GM21526 (cell line): ENCODE measurements at regions not wholly inside any gene's neighbourhood (a gene's known extent, or its start where the extent isn't known, plus 50 kb on each side); places are given as distances from the start of the nearest gene placed in this dataset.
"Not testable (repeated sequence)": the region's sequence is repeated elsewhere in the genome, so short reads cannot be mapped to it uniquely, and the experiment has no call there.

Experiments used
- ATAC-seq: cut with Tn5 transposase; IDR thresholded peaks from one replicate; pipeline ENCODE4 v1.9.1; 2021; ENCODE audit warnings: moderate library complexity; ENCODE audit not compliant: unreplicated experiment, low FRiP score

DNA sequence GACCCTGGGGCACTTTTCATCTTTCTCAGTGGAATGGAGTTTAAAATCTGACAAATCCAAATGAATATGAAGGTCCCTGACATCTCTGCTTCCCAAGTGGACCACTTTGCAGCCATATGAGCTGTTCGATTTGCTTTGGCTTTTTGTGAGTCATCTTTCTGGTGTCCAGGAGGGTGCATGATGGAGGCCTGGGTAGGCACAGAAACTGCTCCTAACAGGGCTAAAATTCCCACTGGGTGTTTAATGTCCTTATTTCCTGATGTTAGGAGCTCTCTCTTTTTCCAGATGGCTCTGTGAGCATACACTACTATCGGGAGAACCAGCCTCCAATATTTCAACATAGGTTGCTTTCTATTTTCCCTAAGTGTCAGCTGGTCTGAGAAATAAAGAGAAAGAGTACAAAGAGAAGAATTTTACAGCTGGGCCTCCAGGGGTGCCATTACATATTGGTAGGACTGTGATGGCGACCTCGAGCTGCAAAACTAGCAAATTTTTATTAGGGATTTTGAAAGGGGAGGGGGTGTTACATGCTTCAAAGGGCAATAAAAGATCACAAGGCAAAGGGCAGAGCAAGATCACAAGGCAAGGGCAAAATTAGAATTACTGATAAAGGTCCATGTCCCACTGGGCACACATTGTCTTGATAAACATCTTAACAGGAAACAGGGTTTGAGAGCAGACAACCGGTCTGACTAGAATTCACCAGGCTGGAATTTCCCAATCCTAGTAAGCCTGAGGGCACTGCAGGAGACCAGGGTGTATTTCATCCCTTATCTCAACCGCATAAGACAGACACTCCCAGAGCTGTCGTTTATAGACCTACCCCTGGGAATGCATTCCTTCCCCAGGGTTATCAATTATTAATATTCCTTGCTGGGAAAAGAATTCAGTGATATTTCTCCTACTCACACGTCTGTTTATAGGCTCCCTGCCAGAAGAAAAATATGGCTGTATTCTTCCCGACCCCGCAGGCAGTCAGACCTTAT is 236.7 kb upstream of the SGCD start:
- ATAC-seq, result not testable (repeated sequence)

DNA sequence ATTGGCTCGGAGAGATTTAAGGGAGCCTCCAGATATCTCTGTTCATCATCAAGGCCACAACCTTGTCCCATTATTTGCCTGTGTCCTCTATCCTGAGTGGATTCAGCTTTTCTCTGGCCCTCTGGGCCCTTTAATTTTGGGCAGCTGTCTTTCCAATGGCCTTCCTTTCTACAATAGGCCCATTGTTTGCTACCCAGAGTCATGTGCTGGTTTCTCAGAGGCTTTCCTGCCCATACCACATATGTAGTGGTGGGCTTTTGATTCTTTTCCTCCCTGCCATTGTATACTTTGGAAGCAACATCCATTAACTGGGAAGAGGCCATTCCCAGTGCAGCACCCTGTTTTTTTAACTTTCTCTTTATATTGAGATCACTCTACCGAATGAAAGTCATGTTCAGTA is 233.9 kb upstream of the SGCD start:
- no peak for ATAC-seq

DNA sequence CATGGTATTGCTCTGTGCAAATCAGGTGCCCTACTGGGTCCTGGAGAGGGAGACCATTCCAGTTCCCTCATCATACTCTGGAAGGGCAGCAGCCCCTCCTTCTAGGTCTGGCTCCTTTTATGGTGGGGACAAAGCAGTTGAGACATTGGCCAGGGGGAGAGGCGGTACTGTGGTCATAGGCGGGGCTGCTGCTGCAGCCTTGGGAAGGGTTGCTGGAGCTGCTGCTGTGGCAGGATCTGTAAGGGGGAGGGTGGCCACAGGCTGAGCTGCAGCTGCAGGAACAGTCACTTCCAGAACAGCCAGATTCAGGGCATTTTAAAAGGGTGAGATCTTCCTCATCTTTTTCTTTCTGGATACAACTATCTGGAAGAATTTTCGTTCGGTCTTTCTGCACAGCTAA is 233.0 kb upstream of the SGCD start:
- ATAC-seq, result no peak

DNA sequence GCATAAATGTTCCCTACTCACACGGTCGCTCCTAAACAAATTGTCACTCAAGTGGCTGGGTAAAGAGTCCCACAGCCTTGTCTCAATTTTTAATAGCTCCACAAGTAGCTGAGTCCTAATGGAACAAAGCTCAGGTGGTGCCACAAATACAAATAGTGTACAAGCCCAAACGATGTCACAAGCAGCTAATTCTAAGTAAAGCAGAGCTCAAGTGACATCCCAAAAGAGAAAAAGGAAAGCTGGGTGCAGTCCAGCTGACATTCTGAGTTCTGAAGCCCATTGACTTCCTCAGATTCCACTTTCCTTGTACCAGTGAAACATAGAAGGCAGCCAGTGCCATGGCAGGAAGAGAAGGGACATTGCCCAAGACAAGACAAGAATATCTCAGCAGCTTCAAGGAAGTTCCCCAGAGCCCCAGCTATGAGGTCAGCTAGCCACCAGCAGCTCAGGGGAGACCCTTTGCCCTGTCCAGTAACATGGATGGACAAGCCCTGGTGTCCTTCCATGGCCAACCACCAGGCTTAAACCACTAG is 231.2 kb upstream of the SGCD start:
- no peak for ATAC-seq

DNA sequence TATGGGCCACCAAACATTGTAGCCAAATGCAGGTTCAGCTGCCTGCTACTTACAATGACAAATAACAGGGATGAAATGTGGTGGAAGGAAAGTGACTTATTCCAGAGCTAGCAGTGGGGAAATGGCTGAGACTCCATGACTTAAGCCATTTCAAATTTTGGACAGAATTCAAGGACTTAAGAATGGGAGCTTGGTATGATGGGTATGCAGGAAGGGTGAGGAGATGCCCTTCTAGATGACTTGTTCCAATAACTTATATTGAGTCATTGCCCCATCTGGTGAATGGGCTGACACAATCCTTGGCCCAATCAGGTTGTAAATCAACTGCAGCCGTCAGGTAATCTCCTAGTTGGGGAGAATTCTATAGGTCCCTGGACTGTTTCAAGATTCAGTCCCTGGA is 230.7 kb upstream of the SGCD start:
- ATAC-seq, result no peak

DNA sequence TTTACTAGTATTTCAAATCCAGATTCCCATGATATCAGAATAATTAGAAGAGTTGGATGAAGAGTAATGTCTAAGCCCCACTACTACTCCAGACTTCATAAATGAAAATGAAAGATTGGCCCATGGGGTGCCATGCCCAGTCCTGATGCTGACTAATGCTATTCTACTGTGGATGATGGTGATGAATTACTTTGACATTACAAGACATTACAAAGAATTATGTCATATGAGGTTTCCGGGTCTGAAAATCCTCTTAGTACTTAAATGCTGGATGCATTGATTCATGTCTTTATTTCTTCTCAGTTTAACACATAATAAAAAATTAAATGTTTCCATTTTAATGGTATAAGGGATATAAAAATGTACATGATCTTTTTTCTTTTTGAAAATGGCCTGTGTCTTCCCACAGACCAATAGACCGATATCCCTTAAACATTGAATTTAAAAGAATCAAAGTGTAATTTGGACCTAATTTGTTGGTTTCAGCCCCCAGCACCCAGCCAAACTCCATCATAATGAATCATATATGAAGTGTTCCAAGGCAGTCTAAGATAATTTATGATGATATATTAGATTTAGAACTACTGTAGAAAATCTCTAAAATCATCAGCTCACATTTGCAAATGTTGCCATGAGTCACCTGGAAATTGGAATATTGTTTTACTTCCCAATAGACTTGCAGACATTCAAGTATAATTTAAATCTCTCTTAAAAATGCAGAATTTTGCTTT is 223.6 kb upstream of the SGCD start:
- ATAC-seq, result no peak

DNA sequence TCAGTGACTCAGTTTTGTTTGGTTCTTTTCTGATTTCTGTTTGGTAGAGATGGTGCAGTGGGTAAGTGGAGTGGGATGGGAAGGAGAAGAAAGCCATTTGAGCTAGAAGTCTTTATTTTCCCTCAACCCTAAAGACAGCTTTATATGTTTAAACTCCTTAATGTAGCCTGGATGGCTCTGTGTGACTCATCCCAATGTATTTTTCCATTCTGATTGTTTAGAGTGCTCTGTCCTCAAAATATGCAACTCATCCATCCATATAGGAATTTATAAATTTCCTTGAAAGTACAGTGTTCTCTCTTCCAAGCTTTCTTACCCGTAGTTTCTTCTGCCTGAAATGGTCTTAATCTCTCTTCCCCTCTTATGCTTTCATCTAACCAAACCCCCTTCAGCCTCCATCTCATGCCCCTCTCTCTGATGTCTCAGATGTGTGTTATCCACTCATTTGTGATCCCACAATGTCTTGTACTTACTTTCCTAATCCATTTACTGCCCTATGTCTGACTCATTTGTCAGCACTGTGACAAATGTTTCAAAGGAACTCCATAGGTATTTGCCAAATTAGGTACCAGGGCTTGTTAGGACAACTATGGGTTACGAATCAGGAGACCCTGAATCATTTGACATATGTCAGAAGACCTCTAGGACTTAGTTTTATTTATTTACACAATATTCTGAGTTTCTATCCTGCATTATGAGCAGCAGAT is 217.5 kb upstream of the SGCD start:
- ATAC-seq, result no peak

DNA sequence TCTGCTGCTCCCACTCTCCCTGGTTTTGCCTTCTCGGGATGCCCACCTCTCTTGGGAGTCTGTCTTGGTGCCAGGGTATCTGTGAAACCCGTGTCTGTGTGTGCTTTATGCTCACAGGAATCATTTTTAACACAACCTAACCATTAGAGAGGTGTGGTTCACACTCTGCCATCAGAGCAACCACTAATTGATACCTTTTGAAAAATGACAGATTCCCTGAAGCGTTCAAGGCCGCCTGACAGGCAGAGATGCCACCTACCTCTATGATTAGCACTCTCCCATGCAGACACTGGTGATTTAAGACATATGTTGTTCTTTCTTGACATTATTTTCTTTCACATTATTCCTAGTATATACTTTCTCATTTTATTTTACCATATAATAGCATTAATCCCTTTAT is 207.3 kb upstream of the SGCD start:
- ATAC-seq, result no peak

DNA sequence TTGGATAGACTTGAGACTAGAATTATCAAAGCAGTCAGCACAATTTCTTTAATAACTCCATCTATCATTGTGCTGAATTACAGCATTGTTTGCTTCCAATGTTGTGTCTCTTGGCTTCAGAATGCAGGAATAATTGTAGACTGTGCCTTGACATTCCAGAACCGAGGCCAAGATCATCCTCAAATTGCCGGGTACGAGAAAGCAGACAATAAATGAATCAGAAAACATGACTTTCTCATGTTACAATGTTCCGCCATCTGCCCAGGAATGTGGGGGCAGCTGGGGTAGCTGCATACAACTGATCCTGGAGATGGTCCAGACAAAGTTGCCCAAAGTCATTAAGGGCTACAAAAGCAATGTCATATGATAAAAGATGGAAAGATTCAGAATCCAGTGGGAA is 206.2 kb upstream of the SGCD start:
- ATAC-seq, result no peak

DNA sequence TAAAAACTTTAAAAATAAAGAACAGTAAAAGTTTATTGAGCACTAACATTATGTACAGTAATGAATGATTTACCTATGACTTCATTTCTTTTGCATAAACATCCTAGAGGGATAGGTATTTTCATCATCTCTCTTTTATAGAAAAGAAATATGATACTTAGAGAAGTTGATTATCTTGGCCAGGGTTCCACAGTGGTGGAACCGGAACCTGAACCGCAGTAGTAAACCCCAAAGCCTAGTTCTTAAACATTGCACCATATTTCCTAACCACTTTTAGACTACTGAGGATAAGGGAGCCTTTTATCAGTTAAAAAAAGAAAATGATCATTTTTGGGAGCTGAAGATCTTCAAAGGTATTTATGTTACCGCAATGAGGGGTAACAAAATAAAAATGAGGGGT is 205.7 kb upstream of the SGCD start:
- no peak for ATAC-seq

DNA sequence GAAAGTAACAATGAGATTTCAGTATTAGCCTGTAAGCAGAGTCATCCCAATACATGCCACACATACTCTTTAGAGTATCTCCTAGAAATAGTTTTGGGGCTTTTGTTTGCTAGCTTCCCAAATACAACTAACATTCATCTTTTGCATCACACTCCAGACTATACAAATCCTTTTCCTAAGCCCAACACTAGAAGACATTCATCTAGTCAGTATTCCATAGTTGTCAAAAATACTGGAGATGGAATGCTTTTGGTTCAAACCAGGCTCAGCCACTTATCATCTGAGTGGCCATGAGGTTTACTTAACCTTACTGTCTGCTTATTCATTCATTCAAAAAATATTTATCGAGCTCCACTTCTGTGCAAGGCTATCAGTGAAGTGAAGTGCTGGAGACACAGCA is 205.1 kb upstream of the SGCD start:
- ATAC-seq, result no peak

DNA sequence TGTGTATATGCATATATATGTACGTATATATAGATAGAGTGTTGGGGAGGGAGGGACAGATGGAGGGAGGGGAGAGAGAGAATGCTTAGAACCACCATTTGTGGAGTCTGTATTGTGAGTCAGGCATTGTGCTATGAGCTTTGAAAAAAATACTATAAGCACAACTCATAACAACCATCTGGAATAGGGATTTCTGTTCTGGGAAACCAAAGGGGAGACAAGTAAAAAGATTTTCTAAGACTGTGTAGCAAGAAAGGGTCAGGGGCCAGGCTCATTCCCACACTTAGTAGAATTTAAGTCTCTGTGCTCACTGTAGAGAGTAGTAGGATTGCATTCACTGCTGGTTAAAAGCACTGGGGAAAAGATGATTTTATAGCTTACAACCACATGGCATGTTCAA is 202.3 kb upstream of the SGCD start:
- ATAC-seq, result no peak

DNA sequence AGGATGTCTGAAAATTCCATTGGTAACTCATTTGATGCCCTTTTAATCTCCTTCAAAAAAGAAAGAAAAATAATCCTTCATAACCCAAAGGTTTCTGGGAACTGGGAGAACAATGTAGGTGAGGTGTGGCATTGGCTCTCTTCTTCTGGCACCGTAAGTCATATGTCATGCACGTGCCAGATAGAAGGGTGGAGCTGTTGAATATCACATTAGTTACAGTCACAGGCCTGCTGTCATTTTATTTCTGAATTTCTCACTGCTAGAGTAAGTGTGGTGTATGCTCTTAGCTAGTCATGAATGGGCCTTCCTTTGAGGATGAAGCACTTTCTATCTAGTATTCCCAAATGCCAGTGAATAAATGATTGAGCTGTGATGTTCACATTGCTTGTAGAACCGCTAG is 201.8 kb upstream of the SGCD start:
- ATAC-seq, result no peak

DNA sequence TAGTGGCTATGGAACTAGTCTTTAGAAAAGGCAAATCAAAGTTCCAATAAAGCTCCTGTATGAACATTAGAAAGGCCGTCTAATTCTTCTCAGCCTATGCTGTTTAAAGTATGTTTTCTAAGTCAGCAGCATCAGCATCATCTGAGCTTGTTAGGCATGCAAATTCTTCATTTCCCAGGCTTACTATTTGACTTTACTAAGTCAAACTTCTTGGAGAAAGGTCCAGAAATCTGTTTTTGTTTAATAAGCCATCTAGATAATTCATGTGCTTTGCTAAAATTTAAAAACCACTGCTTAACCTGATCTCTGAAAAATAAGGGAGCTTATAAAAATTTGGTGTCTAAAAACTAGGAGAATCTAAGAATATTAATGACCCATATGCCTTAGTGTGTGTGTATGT is 200.2 kb upstream of the SGCD start:
- ATAC-seq, result no peak

DNA sequence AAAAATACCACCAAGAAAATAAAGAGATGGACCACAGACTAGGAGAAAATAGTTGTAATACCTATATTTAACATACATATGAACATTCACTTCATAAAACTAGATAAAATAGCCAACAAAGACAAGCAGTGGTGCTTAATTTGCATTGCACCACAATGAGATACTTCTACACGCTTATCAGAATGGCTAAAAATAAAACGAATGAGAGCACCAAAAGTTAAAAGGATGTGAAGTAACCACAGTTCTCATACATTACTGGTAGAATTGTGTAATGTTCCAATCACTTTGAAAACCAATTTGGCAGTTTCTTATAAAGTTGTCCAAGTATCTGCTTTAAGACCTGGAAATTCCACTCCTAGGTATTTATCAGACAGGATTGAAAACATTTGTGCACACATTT is 198.9 kb upstream of the SGCD start:
- peak; percentile 72 for ATAC-seq

DNA sequence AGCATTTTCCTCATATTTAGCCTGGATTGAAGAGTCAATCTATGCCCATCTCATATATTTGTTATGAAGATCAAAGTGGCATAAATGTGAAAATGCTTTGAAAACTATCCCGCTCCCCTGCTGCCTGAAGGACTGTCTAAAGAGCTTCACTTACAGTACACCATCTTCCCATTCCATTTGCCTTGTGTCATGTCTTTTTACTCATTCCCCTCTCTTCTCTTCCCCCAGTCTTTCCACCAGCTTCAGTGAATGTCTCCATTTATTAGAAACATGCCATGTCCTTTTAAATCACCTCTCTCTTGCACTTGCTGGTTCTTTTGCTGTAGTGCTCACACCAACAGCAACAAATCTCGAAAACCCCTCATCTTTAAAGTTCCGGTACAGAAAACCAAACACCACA is 192.7 kb upstream of the SGCD start:
- ATAC-seq, result no peak

DNA sequence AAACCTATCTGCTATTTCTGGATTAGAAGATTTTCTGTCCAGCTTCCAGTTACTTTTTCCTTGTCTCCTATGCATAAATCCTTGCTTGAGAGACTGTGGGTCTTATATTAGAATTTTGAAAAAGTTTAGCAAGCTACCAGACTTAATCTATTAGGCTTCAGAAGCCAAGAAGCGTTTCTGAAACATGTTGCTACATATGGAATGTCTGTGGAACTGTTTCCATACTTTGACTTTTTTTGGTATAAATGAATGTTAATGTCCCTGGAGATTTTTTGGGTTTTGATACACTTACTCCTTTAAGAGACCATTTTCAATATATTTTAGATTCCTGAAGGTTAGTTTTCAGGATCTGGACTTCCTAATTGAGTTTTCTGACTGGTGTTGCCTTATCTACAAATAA is 191.4 kb upstream of the SGCD start:
- ATAC-seq, result no peak

DNA sequence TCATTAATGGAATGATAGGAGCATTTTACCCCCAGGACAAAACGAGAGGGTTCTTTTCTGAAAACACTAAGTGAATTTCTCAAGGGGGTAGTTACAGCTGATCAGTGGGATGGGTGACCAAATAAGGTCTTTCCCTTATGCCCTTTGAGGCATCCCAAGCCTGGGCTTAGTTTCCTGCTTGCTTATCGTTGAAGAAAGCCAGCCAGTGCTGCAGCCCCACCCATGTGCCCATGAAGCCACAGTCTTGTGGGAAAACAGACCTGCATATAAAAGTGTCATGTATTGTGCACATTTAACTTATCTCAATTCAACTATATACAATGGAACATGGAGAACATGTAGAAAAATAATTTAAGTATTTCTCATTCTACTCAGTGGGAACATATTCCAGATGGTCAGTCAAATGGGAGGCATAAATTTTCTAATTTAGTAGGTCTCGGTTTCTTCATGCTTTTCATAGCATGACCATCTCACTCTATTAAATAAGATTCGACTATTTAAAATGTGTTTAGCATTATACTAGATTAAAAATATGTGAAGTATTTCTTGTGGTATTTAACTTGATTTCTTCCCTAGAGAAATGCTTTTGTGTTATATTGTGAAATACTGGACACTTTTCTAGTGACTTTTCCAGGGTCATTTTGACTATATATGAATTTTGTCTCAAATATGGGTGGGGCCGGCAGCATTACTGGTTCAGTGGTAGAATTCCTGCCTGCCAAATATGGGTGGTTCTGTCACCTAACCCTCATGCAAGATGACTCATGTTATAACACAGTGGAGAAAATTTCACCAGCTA is 189.7 kb upstream of the SGCD start:
- no peak for ATAC-seq

DNA sequence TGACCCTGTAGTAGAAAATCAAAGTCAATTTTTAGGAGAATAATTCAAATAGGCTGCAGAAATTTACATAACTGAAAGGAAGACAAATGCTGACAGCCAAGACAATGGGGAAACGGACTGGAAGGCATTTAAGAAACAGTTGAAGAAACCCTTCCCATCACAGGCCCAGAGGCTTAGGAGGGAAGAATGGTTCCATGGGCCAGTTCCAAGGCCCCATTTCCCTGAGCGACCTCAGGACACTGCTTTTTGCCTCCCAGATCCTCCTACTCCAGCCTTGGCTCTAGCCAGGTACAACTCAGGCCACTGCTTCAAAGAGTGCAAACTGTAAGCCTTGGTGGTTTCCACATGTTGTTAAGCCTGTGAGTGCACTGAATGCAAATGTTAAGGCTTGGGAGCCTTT is 184.1 kb upstream of the SGCD start:
- ATAC-seq, result no peak

DNA sequence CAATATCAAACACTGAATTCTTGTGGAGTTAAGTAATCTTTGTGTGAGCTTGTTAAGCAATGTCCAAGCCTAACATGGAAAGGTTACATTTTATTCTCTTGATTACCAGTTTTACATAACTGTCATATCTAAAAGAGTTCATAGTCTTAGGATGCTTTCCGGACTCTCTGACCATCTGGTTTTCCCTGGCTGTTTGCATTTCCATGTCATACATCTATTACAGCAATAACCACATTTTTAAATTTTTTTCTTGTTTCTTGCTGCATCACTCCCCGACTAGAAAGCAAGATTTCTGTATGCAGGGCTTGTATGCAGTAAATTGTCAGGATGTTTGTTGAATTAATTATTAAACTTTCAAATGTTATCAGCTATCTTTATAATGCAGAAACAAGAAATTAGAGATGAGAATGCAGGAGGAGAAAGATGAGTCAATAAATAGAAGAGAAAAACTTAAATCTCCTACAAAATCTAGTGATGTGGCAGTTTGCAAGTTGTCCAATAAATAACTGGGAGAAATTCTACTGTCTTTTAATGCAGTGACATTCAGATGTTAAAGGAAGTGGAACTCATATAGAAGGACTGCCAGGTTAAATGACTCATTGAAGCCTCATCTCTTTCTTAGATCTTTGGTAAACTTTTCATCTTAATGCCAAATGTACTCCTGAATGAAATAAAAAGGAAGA is 179.6 kb upstream of the SGCD start:
- ATAC-seq, result no peak
